Activated CD4-positive, alpha-beta T cell treated with anti-CD3 and anti-CD28 coated beads, Interleukin-10, Interleukin-2, amounts not matched to agents 100 ng/mL and 50 ng/mL, durations not matched to agents 16 hours and 8 hours (primary cell): ENCODE measurements at regions not wholly inside any gene's neighbourhood (a gene's known extent, or its start where the extent isn't known, plus 50 kb on each side); places are given as distances from the start of the nearest gene placed in this dataset.

Source experiments
- DNase-seq: peaks from one replicate; pipeline ENCODE4 v3.0.0-alpha.2; 2020

DNA sequence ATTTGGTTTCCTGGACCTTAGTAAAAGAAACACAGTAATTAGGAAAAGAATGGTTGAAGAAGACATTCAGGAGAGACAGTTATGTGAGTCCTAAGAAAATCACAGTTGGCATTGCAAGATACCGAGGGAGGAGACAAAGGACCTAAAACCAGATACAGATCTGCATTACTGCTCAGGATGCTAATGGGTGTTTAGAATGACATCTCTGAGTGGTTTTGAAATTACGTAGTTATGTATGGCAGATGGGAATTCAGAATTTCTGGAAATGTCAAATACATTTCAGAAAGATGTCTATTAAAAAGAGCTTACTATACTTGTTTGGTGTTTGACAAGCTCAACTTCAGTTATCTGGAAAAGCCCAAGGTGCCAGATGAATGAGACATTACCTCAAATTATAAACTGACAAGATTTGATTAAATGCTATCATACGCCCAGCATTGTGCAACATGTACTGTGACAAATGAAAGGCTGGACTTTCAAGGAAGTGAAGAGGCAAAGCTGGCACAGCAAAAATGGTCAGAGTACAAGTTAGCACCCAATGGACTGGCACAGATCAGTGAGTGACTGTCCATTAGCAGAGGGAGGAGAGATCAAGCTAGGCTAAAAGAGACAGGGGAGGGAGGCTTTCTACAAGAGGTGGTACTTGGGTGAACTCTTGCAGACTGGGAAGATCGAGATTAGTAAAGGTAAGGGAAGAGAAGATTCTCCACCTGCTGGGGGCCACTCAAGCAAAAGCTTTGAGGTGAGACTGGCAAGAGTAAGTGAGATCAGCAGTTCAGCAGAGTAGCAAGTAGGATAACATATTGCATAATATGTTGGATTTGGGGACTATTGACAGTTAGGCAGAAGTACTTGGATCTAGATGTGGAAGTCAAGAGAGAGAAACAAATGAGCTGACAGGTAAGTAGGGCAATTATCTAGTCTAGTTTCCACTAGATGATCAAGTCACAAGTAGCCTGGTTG is 168.9 kb downstream of the CYRIA start:
- DNase-seq: no peak

DNA sequence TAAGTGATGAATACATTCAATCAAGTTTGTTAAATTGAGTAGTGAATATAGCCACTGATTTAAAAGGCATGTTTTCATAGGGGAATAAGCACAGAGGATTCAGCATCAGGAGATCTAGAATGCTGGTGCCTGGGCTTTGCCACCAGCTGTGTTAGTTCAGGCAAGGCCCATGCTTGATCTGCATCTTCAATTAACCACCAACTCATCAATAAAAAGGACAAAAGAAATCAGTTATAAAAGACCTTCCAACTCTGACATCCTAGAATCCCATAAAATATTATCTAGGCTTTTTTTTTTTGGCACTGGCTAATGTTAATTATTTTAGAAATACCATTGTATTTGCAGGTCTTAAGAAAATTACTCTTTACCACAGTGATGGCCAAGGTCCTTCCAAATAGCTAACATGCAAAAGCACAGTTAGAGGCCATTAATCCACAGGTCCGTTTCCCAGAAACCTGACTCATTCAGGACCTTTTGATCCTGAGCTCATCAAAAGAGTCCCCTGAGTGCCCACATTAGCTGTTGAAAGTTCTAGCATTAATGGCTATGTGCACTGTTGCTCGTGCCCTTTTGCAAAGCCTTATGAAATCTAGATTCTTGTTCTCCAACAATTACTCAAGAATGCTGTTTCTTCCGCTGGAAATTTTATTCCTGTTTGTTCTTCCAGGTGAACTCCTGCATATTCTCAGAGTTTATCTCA is 170.0 kb downstream of the CYRIA start:
- no peak for DNase-seq

DNA sequence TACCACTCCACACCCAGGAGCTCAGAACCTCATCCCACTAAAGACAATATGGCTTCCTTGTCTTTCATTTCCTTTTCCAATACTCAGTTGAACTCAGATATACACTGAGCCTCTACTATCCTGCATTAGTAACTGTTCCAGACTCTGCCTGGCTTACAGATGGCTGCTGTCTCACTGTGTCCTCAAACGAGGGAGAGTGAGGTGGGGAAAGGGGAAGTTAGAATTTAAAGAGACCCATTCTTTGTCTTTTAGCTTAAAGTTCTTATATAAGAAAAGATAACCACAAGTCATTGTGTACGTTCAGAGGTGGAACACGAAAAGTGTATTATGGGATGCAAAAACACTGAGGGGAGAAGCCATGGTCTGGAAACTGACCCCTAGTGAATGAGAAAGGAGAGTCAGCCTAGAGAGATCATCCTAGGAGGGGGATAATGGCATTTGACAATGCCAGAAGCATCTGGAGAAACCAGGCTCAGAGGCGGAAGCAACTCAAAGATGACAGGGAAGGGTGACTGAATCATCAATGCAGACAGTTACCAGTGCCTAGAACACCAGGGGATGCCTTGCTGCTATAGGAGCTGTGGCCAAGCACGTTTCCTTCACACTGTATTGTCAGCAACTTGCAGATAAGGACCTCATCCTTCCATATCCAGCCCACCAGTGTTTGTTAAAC is 170.7 kb downstream of the CYRIA start:
- no peak for DNase-seq

DNA sequence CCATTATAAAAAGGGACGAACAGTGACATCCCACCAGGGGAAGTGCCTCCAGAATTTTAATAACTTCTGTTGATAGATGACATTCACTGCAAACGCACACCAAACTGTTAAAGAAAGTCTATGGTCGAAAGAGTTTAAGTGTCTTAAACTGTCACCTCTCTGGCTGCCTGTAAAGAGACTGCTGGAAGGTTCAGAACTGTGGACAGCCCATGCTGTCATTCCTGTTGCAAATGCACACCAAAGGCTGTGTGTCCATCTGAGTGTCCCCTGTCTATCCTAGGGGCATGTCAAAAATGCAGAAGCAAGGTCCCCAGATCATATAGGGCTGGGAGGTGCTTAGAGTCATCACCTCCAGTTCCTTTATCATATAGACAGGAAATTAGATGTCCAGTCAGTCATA is 171.8 kb downstream of the CYRIA start:
- no peak for DNase-seq

DNA sequence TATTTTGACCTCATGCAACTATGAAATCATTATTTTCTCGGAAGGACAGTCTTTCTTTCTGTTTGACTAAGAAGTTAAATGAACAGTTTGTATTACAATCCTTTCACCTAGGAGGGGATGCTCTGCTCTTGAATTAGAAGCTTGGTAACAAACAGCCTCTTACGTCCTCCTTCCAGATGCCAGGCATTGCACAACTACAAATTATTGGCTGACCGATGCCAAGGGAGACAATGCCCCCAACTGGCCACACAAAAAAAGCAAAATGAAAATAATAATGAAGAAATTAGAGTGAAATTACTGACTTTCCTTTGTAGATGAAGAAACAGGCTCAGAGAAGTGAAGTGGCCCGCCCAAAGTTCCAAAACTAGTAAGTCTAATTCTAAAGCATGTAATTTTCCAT is 177.9 kb downstream of the CYRIA start:
- DNase-seq: no peak

DNA sequence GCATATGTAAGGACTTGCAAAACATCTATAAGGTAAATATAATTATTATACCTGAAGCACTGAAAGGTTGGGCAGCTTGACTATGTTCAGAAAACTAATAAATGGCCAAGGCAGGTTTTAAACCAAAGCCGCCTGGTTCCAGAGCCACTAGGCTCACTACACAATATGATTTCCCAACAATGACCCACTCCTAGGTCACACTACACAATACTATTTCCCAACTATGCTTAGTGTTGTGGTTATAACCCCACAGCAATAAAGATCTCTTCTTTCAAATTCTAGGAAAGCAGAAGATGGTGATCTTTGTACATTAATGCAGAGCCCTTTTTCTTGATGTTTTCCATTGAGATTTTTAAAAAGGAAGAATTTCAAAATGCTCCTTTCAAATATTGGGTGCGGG is 180.4 kb downstream of the CYRIA start:
- no peak for DNase-seq

DNA sequence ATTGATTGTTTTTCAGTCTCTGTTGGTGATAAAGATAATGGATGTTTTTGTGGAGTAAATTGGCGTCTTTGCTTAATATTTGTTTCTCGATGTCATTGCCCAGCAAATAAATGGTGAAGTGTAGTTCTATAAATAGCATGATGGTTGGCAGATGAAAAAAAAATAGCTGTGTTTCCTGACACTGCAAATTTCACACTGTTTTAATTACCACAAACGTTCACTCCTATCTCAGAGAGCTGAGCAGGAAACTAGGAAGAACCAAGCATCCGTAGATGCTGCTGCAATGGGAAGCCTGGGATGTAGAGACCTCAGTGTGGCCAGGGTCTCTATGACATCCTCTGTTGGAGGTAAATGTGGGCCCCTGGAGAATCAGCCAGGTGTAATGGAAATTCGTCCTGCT is 183.2 kb downstream of the CYRIA start:
- no peak for DNase-seq

DNA sequence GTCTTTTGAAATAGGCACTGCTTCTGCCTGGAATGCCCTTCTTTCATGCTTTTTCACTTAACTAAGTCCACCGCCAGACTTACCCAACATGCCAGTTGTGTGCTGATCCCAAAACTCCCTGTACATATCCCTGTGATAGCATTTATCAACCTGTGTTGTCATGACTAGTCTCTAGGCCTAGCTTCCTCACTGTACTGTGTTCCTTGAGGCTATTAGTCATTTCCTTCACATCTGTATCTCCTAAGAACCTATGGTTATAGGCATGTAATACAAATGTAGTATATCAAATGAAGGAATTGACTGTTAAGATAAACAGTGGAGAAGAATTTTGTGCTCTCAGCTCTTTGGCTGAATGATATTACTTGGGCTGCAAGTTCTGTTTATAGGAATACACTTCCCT is 184.3 kb downstream of the CYRIA start:
- no peak for DNase-seq

DNA sequence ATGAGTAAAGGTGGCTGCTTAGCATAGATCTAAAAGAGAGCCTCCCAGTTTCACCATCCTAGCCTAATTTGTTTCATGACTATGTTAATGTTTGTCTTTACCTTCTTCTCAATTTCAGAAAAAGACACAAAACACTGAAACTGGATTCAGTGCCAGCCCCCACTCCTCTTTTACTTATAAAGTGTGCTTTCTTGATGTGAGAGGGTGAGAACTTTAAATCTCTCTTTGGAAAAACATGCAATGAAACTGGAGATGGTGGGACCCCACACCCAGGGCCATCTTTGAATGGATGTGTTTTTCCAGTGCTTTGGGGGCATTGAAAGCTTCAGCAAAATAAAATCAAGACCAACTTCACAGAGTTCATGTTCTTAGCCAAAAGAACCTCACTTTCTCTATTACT is 185.9 kb downstream of the CYRIA start:
- DNase-seq: no peak

DNA sequence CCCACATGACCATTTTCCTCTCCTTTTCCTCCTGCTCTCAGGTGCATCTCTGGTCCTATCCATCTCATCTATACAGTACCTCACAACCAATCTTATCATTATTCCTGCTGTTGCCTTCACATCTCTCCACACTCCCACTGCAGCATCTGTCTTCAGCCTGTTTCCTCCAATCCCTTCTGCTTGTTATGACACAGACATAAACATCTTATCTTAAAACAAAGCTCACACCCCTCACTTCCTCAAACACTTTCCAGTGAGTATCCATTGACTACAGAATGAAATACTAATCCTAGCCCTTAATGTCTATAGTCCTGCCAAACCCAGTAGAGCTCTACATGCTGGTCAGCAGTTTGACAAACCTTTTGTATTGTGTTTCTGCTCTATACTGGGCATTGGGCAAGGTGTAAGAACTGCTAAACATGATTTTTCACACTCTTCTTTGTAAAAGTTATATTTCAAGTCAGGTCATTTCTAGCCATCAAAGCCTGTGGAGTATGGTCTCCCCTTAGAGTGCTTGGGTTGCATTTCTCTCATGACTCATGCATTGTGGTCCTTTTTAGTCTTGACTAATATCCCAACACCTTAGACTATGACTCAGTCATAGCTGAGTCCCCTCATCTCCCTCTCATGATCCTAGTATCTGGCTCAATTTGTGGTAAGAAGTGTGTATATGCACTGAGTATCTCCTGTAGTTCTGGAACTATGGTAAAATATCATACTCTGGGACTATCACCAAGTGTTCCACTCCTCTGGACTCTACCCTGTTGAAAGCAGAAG is 187.0 kb downstream of the CYRIA start:
- DNase-seq: peak; percentile 26

DNA sequence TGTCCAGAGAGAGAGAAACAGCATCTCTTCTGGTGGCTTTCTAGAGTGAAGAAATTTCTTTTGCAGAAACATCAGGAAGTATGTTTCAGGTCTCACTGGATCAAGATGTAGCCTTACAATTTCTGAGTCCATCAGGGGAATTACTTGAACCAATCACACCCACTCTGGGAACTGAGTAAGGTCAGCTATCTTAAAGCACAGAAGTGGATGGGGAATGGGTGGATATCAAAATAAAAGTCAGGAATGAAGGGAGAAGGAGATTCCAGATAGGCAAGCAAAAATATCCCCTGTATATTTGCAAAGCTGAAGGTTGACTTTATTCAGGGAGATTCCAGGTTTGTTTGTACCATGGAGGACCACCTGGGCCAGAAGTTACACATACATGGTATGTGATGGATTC is 188.0 kb downstream of the CYRIA start:
- DNase-seq: no peak

DNA sequence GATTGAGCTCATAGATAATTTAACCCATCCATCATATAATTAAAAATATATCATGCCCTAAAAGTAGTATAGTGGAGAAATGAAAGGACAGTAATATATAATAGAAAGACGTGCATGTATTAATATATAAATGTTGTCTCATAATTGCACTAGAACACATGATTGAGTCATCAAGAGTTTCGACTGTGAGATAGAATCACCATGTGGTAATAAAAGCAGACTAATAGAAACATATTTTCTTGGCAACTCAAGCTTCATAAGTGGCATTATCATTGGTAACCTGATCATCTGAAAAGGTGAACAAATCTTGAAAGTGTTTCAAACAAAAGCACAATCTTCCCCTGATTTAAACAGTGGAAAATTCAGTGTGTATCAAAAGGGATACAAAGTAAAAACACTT is 188.8 kb downstream of the CYRIA start:
- DNase-seq: no peak

DNA sequence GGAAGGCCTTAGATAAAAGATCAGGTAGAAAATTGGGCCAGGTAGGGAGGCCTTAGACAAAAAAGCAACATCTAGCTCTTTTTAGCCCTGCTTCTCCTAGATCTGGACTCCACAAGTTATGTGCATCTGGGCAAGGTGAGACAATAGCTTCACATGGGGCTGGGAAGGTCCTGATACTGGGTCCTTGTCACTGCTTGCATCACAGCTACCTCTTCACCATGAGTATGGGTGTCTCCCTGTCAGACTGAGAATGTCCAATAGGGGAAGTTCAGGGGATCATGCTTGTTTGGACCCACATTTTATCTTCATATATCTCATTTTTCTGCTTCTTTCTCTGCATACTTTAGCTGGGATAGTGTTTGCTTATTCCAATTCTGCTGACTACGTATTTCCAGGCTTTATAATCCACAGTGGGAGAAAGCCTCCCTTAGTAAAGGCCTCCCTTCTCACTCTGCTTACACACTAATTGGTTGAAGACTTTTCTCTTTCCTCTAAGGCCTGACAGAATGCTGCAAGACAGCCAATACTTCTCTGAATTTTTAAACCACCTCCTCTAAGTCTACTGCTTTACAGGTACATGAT is 189.6 kb downstream of the CYRIA start:
- no peak for DNase-seq

DNA sequence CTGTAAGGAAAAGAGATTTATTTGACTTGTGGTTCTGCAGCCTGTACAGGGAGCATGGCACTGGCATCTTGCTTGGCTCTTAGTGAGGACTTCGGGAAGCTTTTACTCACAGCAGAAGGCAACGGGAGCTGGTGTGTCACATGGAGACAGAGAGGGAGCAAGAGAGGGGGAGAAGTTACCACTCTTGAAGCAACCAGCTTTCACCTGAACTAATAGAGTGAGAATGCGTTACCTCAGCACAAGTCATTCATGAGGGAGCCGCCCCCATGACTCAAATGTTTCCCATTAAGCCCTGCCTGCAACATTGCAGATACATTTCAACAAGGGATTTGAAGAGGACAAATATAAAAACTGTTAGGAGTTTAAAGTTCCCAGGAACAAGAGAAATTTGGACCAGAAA is 190.0 kb downstream of the CYRIA start:
- no peak for DNase-seq

DNA sequence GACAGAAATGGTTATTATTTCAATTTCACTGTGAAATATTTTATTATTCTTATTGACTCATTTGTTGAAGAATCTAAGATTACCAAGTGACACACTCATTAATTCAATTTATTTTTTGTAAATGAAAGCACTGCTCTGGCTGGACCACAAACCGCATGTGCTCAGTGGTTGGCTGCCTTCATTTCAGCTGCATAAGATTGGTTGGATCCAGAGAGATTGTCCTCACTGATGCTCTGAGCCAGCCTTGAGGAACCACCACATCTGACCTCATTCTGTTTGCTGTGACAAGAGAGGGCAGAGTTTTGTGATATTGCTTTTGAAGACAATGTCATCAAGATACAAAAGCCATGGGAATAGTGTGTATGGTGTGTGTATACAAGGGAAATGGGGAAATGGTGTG is 192.1 kb downstream of the CYRIA start:
- no peak for DNase-seq

DNA sequence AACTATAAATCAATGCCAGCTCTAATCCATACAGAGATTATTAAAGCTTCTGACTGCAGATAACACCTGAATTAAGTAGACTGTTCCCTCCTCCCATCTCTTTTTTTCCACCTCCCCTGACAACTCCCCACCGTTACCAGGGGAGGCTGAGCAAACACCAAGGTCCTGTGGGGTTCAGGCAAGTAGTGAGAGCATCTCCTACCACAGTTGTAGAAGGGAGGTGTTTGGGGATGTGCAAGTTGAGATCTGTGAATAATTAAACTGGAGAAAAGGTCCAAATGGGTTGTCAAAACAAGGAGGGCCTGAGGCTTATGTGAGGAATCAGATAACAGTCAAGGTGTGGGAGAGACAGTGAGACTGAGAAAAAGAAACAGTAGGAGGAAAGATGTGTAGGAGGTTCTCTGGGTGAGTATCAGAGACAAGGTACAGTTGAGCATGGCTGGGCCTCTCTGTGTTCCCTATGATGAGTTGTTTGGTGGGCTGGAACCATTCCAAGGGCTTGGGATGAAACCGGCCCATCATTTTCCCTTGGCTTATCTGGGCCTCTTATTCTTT is 194.6 kb downstream of the CYRIA start:
- DNase-seq: no peak

DNA sequence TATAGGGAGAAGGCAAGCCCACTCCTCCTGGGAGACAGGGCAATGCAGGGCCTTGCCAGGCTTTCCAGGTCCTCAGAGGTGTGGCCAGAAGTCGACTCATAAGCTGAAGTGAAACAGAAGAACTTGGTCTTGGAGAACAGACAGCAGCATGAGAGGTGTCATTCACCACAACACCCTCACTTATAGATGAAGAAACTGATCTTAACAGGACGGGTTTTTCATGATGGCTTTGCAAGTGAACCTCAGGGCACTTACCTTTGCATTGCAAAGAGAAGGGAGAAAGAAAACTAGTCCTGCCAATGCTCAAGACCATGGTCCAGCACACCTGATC is 198.8 kb downstream of the CYRIA start:
- no peak for DNase-seq

DNA sequence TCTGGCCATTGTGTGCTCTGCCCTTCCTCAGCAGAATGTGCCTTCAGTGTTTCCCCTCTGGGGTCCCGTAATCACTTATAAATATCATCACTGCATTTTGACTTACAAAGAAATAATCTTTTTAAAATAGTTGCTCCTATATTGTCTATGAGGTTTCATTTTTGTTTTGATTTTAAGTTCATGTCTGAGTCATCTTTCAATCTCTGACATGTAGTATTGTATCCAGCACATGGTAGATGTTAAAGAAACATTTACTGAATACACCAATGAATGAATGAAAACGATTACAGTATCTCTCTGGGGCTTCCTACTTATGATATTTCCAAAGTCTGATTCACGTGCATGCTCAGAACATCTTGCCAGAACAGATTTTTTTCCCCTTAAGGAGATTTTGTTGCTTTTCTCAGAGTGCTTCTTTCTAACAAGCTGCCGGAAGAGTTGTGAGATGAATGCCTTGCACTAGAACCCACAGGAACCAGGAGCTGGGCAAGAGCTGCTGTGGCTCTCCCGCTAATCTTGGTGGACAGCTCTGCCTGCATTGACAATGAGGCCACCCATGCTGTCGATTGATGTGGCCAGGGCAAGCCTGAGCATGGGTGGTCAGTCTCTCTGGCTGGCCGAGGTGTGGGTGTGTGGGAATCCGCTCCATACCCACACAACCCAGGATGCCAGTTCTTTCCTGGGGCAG is 199.4 kb downstream of the CYRIA start:
- no peak for DNase-seq

DNA sequence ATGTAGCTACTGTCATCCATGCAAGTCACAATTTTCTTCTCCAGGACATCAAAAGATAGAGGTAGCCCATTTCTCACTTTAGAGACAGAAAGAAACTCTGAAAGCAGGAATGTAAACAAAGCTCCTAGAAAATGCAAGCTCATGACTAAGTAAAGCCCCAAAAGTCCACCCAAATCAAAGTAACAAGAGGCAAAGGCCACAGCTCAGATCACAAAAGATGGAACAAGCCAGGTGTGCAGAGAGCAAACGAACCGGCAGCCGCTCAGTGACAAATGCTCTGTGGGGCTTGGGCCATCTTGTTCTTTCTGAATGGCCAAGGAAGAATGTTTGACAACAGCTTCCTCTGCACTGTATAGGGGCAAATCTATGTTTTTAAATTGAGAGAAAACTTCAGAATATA is 201.0 kb downstream of the CYRIA start:
- no peak for DNase-seq

DNA sequence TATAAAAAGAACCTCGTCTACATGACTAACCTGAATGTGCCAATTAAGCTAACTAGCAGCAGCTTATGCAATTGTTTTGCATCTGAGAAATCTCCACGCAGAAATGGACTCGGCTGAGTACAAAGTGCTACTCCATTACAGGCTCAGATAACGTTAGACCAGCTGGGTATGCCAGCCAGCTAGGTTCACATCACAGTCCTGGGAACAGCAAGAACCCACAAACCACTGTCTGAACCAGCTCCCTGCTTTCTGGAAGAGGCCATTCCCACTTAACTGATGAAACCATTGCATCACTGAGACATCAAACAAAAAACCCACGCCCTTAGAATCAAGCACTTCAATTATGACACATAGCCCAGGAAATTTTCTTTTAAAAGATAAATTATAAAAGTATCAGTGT is 202.7 kb downstream of the CYRIA start:
- DNase-seq: no peak

DNA sequence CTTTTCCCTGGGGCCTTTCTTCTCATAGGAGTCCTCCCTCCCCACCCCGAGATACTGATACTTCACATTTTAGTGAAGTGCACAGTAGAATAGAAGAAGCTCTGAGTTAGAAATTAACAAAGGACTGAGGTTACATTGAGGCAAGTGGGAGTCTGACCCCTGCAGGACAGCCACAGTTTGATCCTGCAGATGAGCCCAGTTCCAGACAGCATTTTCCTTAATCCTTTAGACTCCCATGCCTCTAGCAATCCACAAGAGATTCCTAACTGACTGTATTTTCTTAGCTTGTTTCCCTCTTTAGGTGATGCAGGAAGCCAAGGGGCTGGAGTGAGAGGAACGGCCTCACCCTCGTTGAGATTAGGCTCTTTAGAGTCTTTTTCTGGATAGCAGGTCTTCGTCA is 204.0 kb downstream of the CYRIA start:
- no peak for DNase-seq

DNA sequence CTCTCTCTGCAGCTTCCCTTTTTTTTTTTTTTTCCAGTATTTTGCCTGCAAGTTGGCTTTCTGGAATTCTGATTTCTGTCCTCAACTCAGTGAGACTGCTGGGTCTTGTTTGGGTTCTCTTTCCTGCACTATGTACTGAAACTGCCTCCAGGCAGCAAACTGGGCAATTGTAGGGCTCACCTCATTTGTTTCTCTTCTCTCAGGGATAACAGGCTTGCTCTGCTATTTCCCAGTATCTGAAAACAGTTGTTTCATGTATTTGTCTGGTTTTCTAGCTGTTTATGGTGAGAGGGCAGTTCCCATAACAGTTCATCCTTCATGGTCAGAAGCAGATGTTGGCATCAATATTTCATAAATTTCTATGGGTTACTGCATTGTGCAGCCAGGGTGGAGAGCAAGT is 206.0 kb downstream of the CYRIA start:
- DNase-seq: no peak
